B cell (primary cell): ENCODE measurements at regions not wholly inside any gene's neighbourhood (a gene's known extent, or its start where the extent isn't known, plus 50 kb on each side); places are given as distances from the start of the nearest gene placed in this dataset.

Experiments used
- CTCF ChIP-seq: fragments of 200-600 bp; IDR thresholded peaks from one replicate; pipeline ENCODE4 v1.8.0; 2022; ENCODE audit warnings: antibody characterized with exemption, mild to moderate bottlenecking
- EZH2 ChIP-seq: IDR thresholded peaks from 2 replicates; pipeline ENCODE4 v1.6.1; 2012; ENCODE audit warnings: borderline replicate concordance, low read depth, mild to moderate bottlenecking, moderate library complexity, low read length; ENCODE audit not compliant: insufficient read depth, poor library complexity, severe bottlenecking

- TF ChIP-seq CTCF (no peak), EZH2 (no peak)
These were observed 206.9 kb upstream of the FAM98A start for GRCh38 chr2:33806041-33806440.
